ENCODE measurements at regions not wholly inside any gene's neighbourhood (a gene's known extent, or its start where the extent isn't known, plus 50 kb on each side); places are given as distances from the start of the nearest gene placed in this dataset.

DNA sequence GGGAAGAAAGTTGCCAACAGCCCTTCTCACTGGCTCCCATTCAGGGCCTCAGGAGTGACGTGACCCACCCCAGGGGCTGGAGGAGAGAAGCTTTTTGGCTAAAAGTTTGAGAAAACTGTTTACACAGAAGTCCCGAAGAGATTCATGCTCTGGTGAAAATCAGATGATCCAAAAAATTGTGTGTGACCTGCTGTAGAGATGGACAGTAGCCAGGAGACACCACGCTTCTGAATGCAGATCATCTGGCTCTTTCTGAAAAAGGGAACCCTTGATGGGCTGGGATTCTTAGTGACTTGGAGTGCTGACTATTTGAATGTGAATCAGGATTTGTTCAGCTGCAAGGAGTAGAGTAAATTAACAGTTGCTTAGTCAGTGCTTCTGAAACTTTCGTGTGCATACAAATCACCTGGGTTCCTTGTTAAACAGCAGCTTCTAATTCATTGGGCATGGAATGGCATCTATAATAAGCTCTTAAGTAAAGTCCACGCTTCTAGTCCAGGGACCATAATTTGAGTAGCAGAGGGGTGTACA is 265.1 kb downstream of the PREX1 start:
- Histone ChIP-seq H3K4me3 (ENCODE audit: low read depth in 1 of 2, low read length in 2 of 2) (no peak overlapping the region), H3K27me3 (ENCODE audit: insufficient read depth, low read length, poor library complexity) (peaks cover 2% of the 10 kb centered on the region), H3K27ac (ENCODE audit: low read length) (no peak overlapping the region), H3K36me3 (ENCODE audit: insufficient read depth, low read length) (no peaks in the 10 kb centered on the region), H3K9ac (ENCODE audit: low read depth, low read length) (no peak overlapping the region), H4K20me1 (ENCODE audit: insufficient read depth, low read length) (no peaks in the 10 kb centered on the region), H3K79me2 (ENCODE audit: insufficient read depth, low read length) (no peaks in the 10 kb centered on the region), H3K4me1 (ENCODE audit: insufficient read depth, low read length) (no peaks in the 10 kb centered on the region), H2AFZ (ENCODE audit: low read depth, low read length) (no peak overlapping the region), H3K4me2 (ENCODE audit: insufficient read depth, low read length) (no peak overlapping the region), H3K9me3 (ENCODE audit: insufficient read depth, low read length, severe bottlenecking) (no peaks in the 10 kb centered on the region)
- ATAC-seq (ENCODE audit: insufficient read depth, low read depth) (no peak), DNase-seq (no peak)
- TF ChIP-seq EZH2 (IDR thresholded peaks at IDR 0.05; ENCODE audit: borderline replicate concordance, low read depth, low read length, severe bottlenecking) = no peak
- TF ChIP-seq, protein P1, sequence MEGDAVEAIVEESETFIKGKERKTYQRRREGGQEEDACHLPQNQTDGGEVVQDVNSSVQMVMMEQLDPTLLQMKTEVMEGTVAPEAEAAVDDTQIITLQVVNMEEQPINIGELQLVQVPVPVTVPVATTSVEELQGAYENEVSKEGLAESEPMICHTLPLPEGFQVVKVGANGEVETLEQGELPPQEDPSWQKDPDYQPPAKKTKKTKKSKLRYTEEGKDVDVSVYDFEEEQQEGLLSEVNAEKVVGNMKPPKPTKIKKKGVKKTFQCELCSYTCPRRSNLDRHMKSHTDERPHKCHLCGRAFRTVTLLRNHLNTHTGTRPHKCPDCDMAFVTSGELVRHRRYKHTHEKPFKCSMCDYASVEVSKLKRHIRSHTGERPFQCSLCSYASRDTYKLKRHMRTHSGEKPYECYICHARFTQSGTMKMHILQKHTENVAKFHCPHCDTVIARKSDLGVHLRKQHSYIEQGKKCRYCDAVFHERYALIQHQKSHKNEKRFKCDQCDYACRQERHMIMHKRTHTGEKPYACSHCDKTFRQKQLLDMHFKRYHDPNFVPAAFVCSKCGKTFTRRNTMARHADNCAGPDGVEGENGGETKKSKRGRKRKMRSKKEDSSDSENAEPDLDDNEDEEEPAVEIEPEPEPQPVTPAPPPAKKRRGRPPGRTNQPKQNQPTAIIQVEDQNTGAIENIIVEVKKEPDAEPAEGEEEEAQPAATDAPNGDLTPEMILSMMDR (IDR thresholded peaks at IDR 0.05; ENCODE audit: borderline replicate concordance, extremely low read depth, low read length, poor library complexity, severe bottlenecking) = no peak

- Histone ChIP-seq H3K4me1 (ENCODE audit: insufficient read depth, low read length) (no peaks in the 10 kb centered on the region), H3K27ac (ENCODE audit: low read length) (no peak overlapping the region), H3K27me3 (ENCODE audit: insufficient read depth, low read length, poor library complexity) (peaks cover 5% of the 10 kb centered on the region), H3K9me3 (ENCODE audit: insufficient read depth, low read length, severe bottlenecking) (no peaks in the 10 kb centered on the region), H3K4me2 (ENCODE audit: insufficient read depth, low read length) (no peak overlapping the region), H3K79me2 (ENCODE audit: insufficient read depth, low read length) (no peaks in the 10 kb centered on the region), H4K20me1 (ENCODE audit: insufficient read depth, low read length) (no peaks in the 10 kb centered on the region), H3K9ac (ENCODE audit: low read depth, low read length) (no peak overlapping the region), H3K4me3 (ENCODE audit: low read depth in 1 of 2, low read length in 2 of 2) (no peak overlapping the region), H3K36me3 (ENCODE audit: insufficient read depth, low read length) (no peaks in the 10 kb centered on the region), H2AFZ (ENCODE audit: low read depth, low read length) (no peak overlapping the region)
- TF ChIP-seq EZH2 (IDR thresholded peaks at IDR 0.05; ENCODE audit: borderline replicate concordance, low read depth, low read length, severe bottlenecking) = no peak
- TF ChIP-seq, protein P1 (IDR thresholded peaks at IDR 0.05; ENCODE audit: borderline replicate concordance, extremely low read depth, low read length, poor library complexity, severe bottlenecking) = no peak
- ATAC-seq (ENCODE audit: insufficient read depth, low read depth) (no peak), DNase-seq (no peak)
Observed at GRCh38 chr20:48558906-48559305, 268.9 kb downstream of the PREX1 start.

GRCh38 chr20:48557380-48557779 is 270.4 kb downstream of the PREX1 start:
- Histone ChIP-seq H4K20me1 (ENCODE audit: insufficient read depth, low read length) (no peaks in the 10 kb centered on the region), H3K27me3 (ENCODE audit: insufficient read depth, low read length, poor library complexity) (peaks cover 5% of the 10 kb centered on the region), H3K27ac (ENCODE audit: low read length) (no peak overlapping the region), H3K9me3 (ENCODE audit: insufficient read depth, low read length, severe bottlenecking) (no peaks in the 10 kb centered on the region), H3K36me3 (ENCODE audit: insufficient read depth, low read length) (no peaks in the 10 kb centered on the region), H3K4me2 (ENCODE audit: insufficient read depth, low read length) (no peak overlapping the region), H2AFZ (ENCODE audit: low read depth, low read length) (no peak overlapping the region), H3K9ac (ENCODE audit: low read depth, low read length) (no peak overlapping the region), H3K79me2 (ENCODE audit: insufficient read depth, low read length) (no peaks in the 10 kb centered on the region), H3K4me1 (ENCODE audit: insufficient read depth, low read length) (no peaks in the 10 kb centered on the region), H3K4me3 (ENCODE audit: low read depth in 1 of 2, low read length in 2 of 2) (no peak overlapping the region)
- TF ChIP-seq, protein P1 (IDR thresholded peaks at IDR 0.05; ENCODE audit: borderline replicate concordance, extremely low read depth, low read length, poor library complexity, severe bottlenecking) = no peak
- TF ChIP-seq EZH2 (IDR thresholded peaks at IDR 0.05; ENCODE audit: borderline replicate concordance, low read depth, low read length, severe bottlenecking) = no peak
- no peak for ATAC-seq (ENCODE audit: insufficient read depth, low read depth)
- DNase-seq = no peak

DNA sequence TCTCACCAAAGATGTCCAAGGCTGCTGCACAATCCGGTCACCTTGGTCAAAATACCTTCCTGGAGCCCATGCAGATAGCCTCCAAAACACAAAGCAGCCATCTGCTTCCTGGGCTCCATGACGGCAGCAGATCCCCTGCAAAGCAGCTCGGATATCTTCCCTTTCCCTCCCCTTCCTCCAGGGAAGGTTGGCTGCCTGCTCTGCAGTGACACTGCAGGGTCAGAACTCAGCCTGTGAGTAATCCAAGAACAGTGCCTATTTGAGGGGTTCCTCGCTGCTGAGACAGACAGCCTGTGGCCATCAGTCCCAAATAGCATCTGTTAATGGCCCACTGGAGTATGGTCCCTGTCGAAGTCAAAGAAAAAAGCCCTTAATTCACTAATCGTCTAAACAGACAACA is 270.8 kb downstream of the PREX1 start:
- no peak for ATAC-seq (ENCODE audit: insufficient read depth, low read depth)
- no peak overlapping the region for H2AFZ ChIP-seq (ENCODE audit: low read depth, low read length)
- no peak overlapping the region for H3K9ac ChIP-seq (ENCODE audit: low read depth, low read length)
- H3K27ac ChIP-seq (ENCODE audit: low read length) = no peak overlapping the region
- TF ChIP-seq, protein P1 (IDR thresholded peaks at IDR 0.05; ENCODE audit: borderline replicate concordance, extremely low read depth, low read length, poor library complexity, severe bottlenecking) = no peak
- no peak for TF ChIP-seq EZH2 (IDR thresholded peaks at IDR 0.05; ENCODE audit: borderline replicate concordance, low read depth, low read length, severe bottlenecking)
- H3K4me3 ChIP-seq (ENCODE audit: low read depth in 1 of 2, low read length in 2 of 2) = no peak overlapping the region
- DNase-seq = no peak
- H3K4me1 ChIP-seq (ENCODE audit: insufficient read depth, low read length) = no peaks in the 10 kb centered on the region
- no peaks in the 10 kb centered on the region for H4K20me1 ChIP-seq (ENCODE audit: insufficient read depth, low read length)
- no peaks in the 10 kb centered on the region for H3K79me2 ChIP-seq (ENCODE audit: insufficient read depth, low read length)
- peaks cover 5% of the 10 kb centered on the region for H3K27me3 ChIP-seq (ENCODE audit: insufficient read depth, low read length, poor library complexity)
- H3K9me3 ChIP-seq (ENCODE audit: insufficient read depth, low read length, severe bottlenecking) = no peaks in the 10 kb centered on the region
- H3K4me2 ChIP-seq (ENCODE audit: insufficient read depth, low read length) = no peak overlapping the region
- H3K36me3 ChIP-seq (ENCODE audit: insufficient read depth, low read length) = no peaks in the 10 kb centered on the region
